ENCODE measurements at regions not wholly inside any gene's neighbourhood (a gene's known extent, or its start where the extent isn't known, plus 50 kb on each side); places are given as distances from the start of the nearest gene placed in this dataset.
A peak's percentile ranks its signal among the peaks of the same experiment; 100 is the strongest.
"Not testable (repeated sequence)": the region's sequence is repeated elsewhere in the genome, so short reads cannot be mapped to it uniquely, and the experiment has no call there.

GRCh38 chr5:84885485-84886258 lies 501.0 kb upstream of the EDIL3 start:
- no peak for DNase-seq (ENCODE audit: low read depth)

GRCh38 chr5:84881737-84882136 lies 497.1 kb upstream of the EDIL3 start:
- DNase-seq (ENCODE audit: low read depth), result no peak

GRCh38 chr5:84874196-84874595 lies 489.5 kb upstream of the EDIL3 start:
- no peak for DNase-seq (ENCODE audit: low read depth)

GRCh38 chr5:84872768-84873167 lies 488.1 kb upstream of the EDIL3 start:
- no peak for DNase-seq (ENCODE audit: low read depth)

DNA sequence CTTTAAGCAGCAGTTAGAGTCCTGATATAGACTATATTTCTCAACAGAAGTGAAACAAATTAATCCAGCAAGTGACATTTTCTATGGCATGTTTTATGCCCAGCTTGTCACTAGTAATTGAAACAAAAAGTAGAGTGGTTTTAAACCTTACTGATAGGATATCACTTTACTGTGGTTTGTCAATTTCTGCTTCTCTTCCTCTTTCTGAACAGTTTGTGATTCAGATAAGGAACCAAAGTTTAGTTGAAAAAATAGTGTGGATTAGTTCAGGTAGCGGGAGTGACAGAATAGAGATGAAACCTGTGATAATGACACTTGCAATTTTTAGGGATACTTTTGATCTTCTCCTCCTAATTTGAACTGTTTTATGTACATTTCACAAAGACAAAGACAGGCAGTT lies 485.7 kb upstream of the EDIL3 start:
- no peak for DNase-seq (ENCODE audit: low read depth)

DNA sequence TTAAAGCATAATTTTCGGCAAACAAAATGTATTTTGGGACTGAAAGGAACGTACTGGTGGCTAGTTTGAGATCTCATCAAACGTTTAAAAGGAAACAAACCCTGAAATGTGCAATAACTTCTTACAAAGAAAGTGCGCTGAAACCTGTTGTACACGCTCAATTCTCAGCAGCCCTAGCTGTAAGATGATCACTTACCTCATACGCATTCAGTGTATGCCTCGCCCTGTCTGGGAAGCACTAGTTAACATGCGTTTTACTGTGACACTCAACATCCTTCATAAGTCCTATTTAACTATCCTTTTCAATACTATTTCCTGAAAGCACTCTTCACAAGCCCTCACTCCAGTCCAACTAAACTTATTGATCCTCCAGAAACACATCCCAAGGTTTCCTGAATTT lies 485.0 kb upstream of the EDIL3 start:
- DNase-seq (ENCODE audit: low read depth), result no peak

GRCh38 chr5:84863936-84864335 lies 479.3 kb upstream of the EDIL3 start:
- DNase-seq (ENCODE audit: low read depth), result not testable (repeated sequence)

- DNase-seq (ENCODE audit: low read depth), result no peak
Measured at GRCh38 chr5:84863020-84863419, 478.3 kb upstream of the EDIL3 start.

DNA sequence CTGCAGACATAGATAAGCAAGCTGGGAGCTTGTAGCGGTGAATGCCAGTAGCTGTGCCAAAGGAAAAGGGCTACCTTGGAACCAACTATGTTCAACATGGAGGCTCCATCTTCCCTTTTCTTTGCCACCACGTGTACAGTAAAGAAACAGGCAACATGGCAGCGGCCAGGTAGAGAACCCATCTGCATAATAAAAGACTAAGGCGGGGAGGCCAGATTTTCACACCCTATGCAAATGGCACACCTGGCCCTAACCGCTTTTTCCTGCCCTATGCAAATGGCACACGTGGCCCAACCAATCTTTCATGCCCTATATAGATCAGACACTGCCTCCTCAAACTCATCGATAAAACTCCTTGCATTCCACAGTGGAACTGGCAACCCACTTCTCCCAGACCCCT lies 477.5 kb upstream of the EDIL3 start:
- no peak for DNase-seq (ENCODE audit: low read depth)

DNA sequence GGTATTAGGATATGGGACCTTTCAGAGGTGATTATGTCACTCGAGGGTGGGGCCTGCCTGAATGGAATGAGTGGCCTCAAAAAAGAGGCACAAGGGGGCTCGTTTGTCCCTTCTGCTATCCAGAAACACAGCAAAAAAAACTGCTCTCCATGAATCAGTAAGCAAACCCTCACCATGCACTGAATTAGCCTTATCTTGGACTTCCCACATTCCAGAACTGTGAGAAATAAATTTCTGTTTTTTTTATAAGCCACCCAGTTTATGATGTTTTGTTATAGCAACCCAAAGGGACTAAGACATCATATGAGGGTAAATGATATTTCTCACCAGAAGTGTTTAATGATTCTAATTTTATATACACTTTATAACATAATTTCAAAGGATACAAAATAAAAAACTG lies 476.6 kb upstream of the EDIL3 start:
- DNase-seq (ENCODE audit: low read depth), result no peak

DNA sequence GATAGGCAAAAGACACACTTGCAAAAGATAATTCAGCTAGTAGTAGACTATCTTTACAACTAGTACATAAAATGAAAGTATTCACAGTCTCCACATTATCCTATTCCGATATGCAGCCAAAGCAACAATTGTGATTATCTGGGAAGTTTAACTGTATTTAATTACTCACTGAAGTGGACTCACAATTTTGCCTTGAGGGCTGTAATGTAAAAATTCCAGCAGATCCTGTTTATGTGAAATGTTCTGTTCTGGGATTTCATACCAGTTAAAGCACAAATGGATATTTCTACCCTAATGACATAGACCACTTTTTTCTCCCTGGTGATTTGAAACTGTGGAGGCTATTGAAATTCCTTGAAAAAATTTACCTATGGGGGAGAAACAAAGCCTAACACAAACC lies 474.4 kb upstream of the EDIL3 start:
- DNase-seq (ENCODE audit: low read depth), result no peak

- DNase-seq (ENCODE audit: low read depth), result no peak
Measured at GRCh38 chr5:84831701-84832100, 447.0 kb upstream of the EDIL3 start.

- no peak for DNase-seq (ENCODE audit: low read depth)
Measured at GRCh38 chr5:84830265-84830664, 445.6 kb upstream of the EDIL3 start.

DNA sequence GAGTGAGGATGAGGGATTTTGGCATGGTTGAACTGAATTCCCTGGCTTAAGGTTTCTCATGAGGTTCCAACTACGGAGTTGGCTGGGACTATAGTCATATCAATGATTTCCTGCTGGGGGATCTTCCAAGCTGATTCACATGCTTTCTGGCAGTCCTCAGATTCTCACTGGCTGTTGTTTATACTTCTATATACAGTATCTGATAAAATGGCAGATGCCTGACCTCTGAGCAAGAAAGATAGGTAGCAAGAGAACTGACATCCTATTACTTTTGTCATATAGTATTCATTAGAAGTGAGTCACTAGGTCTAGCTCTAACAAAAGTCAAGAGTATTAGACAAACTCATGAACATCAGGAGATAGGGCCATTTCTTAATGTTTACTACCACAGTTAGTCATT lies 440.9 kb upstream of the EDIL3 start:
- no peak for DNase-seq (ENCODE audit: low read depth)

DNA sequence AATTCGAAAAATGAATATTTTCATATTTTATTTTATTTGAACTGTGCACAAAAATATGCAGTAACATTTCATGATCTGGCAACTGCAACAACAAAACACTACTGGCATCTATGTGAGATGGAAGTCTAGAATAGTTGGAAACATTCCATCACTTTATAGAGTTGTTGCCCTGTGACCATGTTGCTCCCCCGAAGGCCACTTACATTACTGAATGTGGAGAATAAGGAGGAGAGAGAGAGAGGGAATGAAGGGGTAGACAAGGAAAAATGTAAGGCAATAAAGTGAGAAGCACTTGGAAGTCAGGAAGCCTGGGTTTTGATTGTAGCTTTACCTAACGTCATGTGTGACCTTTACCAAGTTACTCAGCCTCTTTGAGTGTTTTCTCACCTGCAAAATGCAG lies 437.2 kb upstream of the EDIL3 start:
- DNase-seq (ENCODE audit: low read depth), result no peak

DNA sequence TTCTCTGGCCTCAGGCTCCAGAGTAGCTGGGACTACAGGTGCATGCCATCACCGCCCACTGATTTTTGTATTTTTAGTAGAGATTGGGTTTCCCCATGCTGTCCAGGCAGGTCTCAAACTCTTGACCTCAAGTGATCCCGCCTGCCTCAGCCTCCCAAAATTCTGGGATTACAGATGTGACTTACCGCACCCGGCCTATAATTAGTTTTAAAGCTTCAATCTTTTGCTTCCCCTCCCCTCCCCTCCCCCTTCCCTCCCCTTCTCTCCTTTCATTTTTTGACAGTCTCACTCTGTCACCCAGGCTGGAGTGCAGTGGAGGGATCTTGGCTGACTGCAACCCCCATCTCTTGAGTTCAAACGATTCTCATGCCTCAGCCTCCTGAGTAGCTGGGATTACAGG lies 433.3 kb upstream of the EDIL3 start:
- no peak for DNase-seq (ENCODE audit: low read depth)

- peak; percentile 2 for DNase-seq (ENCODE audit: low read depth)
Measured at GRCh38 chr5:84816746-84817547, 432.3 kb upstream of the EDIL3 start.

DNA sequence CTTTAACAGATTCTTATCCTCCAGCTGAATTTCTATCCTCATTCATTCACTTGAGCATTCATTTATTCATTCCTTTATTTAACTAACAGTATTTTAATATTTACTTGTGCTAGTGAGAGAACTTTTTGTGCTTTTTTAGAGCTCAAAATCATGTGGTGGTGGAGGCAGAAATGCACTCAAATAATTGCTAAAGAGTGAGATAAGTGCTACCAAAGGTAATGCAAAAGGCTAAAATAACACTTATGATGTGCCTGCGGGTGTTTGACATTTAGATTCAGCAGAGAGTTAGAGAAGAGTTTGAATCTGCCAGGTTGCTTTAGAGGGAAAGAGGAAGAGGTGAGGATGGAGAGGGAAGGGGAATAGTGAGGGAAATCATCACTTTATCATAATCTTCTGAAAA lies 431.5 kb upstream of the EDIL3 start:
- no peak for DNase-seq (ENCODE audit: low read depth)

DNA sequence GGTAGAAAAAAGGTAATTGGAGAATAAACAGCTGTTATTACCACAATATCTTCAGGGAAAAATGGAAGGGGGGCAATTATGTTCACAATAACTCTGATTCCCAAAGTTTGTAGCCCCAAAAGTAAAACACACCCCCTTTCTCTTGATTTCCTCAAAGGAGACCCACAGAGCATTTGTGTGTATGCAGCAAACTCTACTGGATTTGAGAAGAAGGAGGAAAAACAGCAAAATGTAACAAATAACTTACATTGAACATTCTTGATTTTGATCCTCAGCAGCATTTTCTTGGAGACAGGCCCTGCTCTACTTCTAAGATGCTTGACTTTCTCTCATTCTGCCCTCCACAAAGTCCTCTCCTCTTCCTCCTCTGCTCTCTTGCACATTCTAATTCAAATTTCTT lies 420.8 kb upstream of the EDIL3 start:
- DNase-seq (ENCODE audit: low read depth), result no peak

DNA sequence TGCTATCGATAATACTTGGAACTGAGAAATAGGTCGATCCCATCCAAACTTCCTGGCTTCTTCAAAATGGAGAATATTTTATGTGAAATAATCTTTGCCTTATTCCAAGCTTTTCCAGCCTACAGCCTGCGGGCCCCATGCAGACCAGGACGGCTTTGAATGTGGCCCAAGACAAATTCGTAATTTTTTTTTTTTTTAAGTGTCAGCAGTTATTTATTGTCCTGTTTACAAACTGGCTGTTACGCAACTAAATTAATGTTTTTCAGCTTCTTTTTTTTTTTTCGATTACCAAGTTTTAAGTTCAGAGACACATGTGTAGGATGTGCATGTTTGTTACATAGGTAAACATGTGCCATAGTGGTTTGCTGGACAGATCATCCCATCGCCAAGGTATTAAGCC lies 411.7 kb upstream of the EDIL3 start:
- no peak for DNase-seq (ENCODE audit: low read depth)

- no peak for DNase-seq (ENCODE audit: low read depth)
Measured at GRCh38 chr5:84794486-84795035, 409.9 kb upstream of the EDIL3 start.

DNA sequence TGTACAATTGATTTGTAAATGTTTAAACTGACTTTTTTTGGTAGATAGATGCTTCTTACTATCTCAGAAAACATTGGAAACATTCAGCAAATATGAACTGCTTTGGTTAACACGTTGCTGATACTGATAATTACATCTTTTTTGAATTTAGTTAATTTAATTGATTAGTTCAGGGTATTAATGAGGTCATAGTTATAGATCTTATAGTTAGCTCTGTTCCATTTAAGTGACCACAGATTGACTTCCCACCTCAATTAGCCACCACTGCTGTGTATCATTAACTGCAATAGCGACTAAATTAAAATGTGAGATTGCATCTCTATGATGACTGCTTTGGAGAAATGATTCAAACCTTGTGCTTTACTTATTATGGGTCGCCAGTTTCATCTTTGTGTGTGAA lies 407.1 kb upstream of the EDIL3 start:
- no peak for DNase-seq (ENCODE audit: low read depth)

GRCh38 chr5:84791138-84791537 lies 406.5 kb upstream of the EDIL3 start:
- no peak for DNase-seq (ENCODE audit: low read depth)

Measured in renal cortical epithelial cell (primary cell).